Esophagus squamous epithelium (tissue), 4 donors: ENCODE measurements at regions not wholly inside any gene's neighbourhood (a gene's known extent, or its start where the extent isn't known, plus 50 kb on each side); places are given as distances from the start of the nearest gene placed in this dataset.

Source experiments
- POLR2A ChIP-seq, 4 donors: fragments of 450-650 bp; IDR thresholded peaks; one replicate each; pipeline ENCODE4 v1.6.1; 2017; ENCODE audit warnings: antibody characterized with exemption in 4 of 4, mild to moderate bottlenecking in 4 of 4, moderate library complexity in 3 of 4
- TF ChIP-seq, protein P1 (sequence below), 6 experiments: fragments of 450-650 bp in 4 of 6; fragments of 200-600 bp in 2 of 6; sonication (generic) in 2 of 6; IDR thresholded peaks; one replicate each; pipeline ENCODE4 v1.5.1; 2016 to 2019; ENCODE audit warnings: antibody characterized with exemption in 6 of 6, mild to moderate bottlenecking in 4 of 6, moderate library complexity in 4 of 6

DNA sequence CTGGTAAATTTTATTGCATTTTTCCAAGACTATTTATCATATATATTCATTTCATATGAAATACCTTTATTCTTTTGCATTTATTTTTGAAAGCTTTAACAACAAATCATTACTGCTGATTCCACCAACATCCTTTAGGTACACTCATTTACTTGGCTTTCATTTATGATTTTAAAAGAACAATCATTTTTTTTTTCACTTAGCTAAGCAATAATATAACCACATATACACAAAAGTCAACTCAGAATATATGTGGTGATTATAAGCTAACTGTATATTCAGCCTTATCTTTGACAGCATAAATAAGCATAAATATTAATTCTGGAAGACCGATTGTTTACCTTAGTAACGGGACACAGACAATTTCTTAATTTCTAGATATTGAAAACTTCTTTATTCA, 458.6 kb upstream of the ZNF385D start:
- TF ChIP-seq, protein P1, sequence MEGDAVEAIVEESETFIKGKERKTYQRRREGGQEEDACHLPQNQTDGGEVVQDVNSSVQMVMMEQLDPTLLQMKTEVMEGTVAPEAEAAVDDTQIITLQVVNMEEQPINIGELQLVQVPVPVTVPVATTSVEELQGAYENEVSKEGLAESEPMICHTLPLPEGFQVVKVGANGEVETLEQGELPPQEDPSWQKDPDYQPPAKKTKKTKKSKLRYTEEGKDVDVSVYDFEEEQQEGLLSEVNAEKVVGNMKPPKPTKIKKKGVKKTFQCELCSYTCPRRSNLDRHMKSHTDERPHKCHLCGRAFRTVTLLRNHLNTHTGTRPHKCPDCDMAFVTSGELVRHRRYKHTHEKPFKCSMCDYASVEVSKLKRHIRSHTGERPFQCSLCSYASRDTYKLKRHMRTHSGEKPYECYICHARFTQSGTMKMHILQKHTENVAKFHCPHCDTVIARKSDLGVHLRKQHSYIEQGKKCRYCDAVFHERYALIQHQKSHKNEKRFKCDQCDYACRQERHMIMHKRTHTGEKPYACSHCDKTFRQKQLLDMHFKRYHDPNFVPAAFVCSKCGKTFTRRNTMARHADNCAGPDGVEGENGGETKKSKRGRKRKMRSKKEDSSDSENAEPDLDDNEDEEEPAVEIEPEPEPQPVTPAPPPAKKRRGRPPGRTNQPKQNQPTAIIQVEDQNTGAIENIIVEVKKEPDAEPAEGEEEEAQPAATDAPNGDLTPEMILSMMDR (IDR thresholded peaks at IDR 0.05) = no peak
- TF ChIP-seq POLR2A (IDR thresholded peaks at IDR 0.05) = no peak
